Astrocyte (in vitro differentiated cells and primary cell): ENCODE measurements at regions not wholly inside any gene's neighbourhood (a gene's known extent, or its start where the extent isn't known, plus 50 kb on each side); places are given as distances from the start of the nearest gene placed in this dataset.

ENCODE experiments used
- DNase-seq: peaks from one replicate; pipeline ENCODE4 v3.0.0-alpha.2; 2010; ENCODE audit warnings: low read depth
- FAIRE-seq: peaks from 2 replicates; lab custom pipeline; 2011; peaks lifted over from hg19 to GRCh38; lab: Jason Lieb, UNC
- H2AFZ ChIP-seq: 2 replicates; pipeline ENCODE4 v1.6.0; 2012; ENCODE audit warnings: low read depth, low read length, inconsistent platforms
- H3K27ac ChIP-seq: 2 replicates; pipeline ENCODE4 v1.5.1; 2011; ENCODE audit warnings: low read depth, low read length, inconsistent platforms
- H3K27me3 ChIP-seq: 2 replicates; pipeline ENCODE4 v1.6.0; 2011; ENCODE audit warnings: low read length, inconsistent platforms; ENCODE audit not compliant: insufficient read depth
- H3K36me3 ChIP-seq: 2 replicates; pipeline ENCODE4 v1.5.1; 2011; ENCODE audit warnings: low read length, inconsistent platforms; ENCODE audit not compliant: insufficient read depth
- H3K4me1 ChIP-seq: 2 replicates; pipeline ENCODE4 v1.5.1; 2011; ENCODE audit warnings: low read length, inconsistent platforms; ENCODE audit not compliant: insufficient read depth
- H3K4me2 ChIP-seq: 2 replicates; pipeline ENCODE4 v1.6.0; 2012; ENCODE audit warnings: low read length, inconsistent platforms
- H3K4me3 ChIP-seq: 2 replicates; pipeline ENCODE4 v1.5.1; 2011; ENCODE audit warnings: low read depth, mild to moderate bottlenecking, low read length, inconsistent platforms; ENCODE audit not compliant: insufficient read depth
- H3K79me2 ChIP-seq: 2 replicates; pipeline ENCODE4 v1.6.0; 2012; ENCODE audit warnings: mild to moderate bottlenecking, low read length, inconsistent platforms; ENCODE audit not compliant: insufficient read depth
- H3K9ac ChIP-seq: 2 replicates; pipeline ENCODE4 v1.6.0; 2012; ENCODE audit warnings: mild to moderate bottlenecking, low read length, inconsistent platforms
- H3K9me3 ChIP-seq: 2 replicates; pipeline ENCODE4 v1.5.1; 2012; ENCODE audit warnings: low read depth, mild to moderate bottlenecking, low read length, inconsistent platforms; ENCODE audit not compliant: insufficient read depth
- H4K20me1 ChIP-seq: 2 replicates; pipeline ENCODE4 v1.6.0; 2012; ENCODE audit warnings: low read length, inconsistent platforms; ENCODE audit not compliant: insufficient read depth
- H3K27ac Mint-ChIP-seq: one replicate; pipeline ENCODE4 v1.8.0; 2021; ENCODE audit warnings: mild to moderate bottlenecking, mixed read lengths; ENCODE audit not compliant: unreplicated experiment
- H3K27me3 Mint-ChIP-seq: one replicate; pipeline ENCODE4 v1.8.0; 2021; ENCODE audit warnings: low read depth, mixed read lengths; ENCODE audit not compliant: unreplicated experiment
- H3K36me3 Mint-ChIP-seq: one replicate; pipeline ENCODE4 v1.8.0; 2021; ENCODE audit warnings: low read depth, mixed read lengths; ENCODE audit not compliant: unreplicated experiment
- H3K4me1 Mint-ChIP-seq: one replicate; pipeline ENCODE4 v1.8.0; 2021; ENCODE audit warnings: low read depth, mixed read lengths; ENCODE audit not compliant: unreplicated experiment
- H3K4me3 Mint-ChIP-seq: one replicate; pipeline ENCODE4 v1.8.0; 2021; ENCODE audit warnings: mild to moderate bottlenecking, moderate library complexity, mixed read lengths; ENCODE audit not compliant: unreplicated experiment
- H3K9me3 Mint-ChIP-seq: one replicate; pipeline ENCODE4 v1.8.0; 2021; ENCODE audit warnings: mild to moderate bottlenecking, mixed read lengths; ENCODE audit not compliant: unreplicated experiment
- EZH2 ChIP-seq: IDR thresholded peaks from 2 replicates; pipeline ENCODE4 v1.6.1; 2012; ENCODE audit warnings: mild to moderate bottlenecking, low read length, inconsistent platforms; ENCODE audit not compliant: insufficient read depth
- TF ChIP-seq, protein P1 (sequence below): IDR thresholded peaks from 2 replicates; pipeline ENCODE4 v1.5.1; 2011; ENCODE audit warnings: low read depth, mild to moderate bottlenecking, inconsistent platforms, low read length, moderate library complexity; ENCODE audit not compliant: insufficient read depth

DNA sequence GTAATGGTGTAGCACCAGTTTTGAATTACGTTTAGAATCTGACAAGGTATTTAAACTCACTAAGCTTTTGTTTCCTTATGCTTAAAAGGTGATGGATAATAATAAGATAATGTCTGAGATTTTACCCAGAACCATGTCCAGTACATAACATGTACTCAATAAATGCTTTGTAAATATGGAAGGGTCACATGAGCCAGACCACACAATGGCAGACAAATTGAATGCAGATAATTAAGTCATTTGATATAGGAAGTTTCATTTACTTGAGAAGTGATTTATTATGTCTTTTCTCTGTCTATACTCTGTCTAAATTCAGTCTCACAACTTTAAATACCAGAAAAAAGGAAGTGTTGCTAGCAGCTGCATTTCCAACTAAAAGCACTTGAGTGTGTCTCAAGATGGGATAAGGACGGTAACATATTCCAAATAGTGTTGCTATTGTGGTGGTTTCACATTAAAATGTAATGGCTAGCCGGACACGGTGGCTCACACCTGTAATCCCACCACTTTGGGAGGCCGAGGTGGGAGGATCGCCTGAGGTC is 52.5 kb upstream of the DHX40 start:
- H3K27ac Mint-ChIP-seq, result no peak overlapping the region

DNA sequence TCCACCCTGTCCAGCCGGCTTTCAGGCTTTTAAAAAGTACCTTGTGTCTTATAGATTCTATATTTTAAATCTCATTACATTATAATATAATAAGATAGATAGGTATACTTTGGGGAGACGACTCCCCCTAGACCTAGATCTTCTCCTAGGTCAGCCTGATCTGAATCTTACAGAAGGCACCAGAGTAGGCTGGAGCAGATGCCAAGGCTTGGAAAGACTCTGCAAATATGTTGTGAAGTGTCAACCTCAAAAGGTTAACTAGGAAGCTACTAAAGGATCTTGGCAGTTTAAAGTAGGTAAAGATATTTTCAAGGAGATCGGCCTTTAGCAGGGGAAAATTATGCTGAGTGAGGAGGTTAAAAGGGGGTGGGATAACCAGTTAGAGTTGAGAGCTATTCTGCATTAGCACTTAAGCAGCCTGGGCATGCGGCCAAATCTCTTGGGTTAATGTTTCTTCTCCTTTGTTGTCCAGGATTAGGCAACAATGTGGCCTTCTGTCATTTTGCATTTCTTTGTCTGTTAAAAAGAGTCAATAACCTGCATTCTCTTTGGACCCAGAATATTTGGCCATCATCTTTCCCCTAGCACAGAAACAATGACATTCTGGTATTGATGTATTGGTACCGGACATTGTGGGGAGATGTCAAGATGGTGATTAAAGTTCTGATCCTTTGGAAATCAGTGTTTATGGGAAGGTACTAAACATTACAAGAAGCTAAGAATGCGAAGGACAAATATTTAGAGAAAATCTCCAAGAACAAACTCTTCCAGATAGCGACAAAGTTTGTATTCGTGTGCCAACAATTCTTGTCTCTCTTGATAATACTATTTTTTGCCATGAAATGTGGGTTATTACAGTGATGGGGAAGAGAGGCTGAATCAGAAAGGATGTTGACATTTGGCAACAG is 51.2 kb upstream of the DHX40 start:
- DNase-seq (peak; percentile 73), FAIRE-seq (peak; percentile 29)
- no peaks in the 10 kb centered on the region for H4K20me1 ChIP-seq
- no peak overlapping the region for H3K4me2 ChIP-seq
- no peak overlapping the region for H3K9ac ChIP-seq
- H3K4me1 ChIP-seq, result peaks cover 3% of the 10 kb centered on the region
- no peaks in the 10 kb centered on the region for H3K79me2 ChIP-seq
- no peaks in the 10 kb centered on the region for H3K9me3 Mint-ChIP-seq
- no peaks in the 10 kb centered on the region for H3K9me3 ChIP-seq
- H3K27me3 Mint-ChIP-seq, result no peaks in the 10 kb centered on the region
- H3K4me3 Mint-ChIP-seq, result no peak overlapping the region
- no peak overlapping the region for H2AFZ ChIP-seq
- TF ChIP-seq EZH2, result no peak
- TF ChIP-seq, protein P1, sequence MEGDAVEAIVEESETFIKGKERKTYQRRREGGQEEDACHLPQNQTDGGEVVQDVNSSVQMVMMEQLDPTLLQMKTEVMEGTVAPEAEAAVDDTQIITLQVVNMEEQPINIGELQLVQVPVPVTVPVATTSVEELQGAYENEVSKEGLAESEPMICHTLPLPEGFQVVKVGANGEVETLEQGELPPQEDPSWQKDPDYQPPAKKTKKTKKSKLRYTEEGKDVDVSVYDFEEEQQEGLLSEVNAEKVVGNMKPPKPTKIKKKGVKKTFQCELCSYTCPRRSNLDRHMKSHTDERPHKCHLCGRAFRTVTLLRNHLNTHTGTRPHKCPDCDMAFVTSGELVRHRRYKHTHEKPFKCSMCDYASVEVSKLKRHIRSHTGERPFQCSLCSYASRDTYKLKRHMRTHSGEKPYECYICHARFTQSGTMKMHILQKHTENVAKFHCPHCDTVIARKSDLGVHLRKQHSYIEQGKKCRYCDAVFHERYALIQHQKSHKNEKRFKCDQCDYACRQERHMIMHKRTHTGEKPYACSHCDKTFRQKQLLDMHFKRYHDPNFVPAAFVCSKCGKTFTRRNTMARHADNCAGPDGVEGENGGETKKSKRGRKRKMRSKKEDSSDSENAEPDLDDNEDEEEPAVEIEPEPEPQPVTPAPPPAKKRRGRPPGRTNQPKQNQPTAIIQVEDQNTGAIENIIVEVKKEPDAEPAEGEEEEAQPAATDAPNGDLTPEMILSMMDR, result no peak
- peaks cover 2% of the 10 kb centered on the region for H3K4me1 Mint-ChIP-seq
- H3K27ac Mint-ChIP-seq, result no peak overlapping the region
- H3K36me3 ChIP-seq, result no peaks in the 10 kb centered on the region
- no peaks in the 10 kb centered on the region for H3K36me3 Mint-ChIP-seq
- no peaks in the 10 kb centered on the region for H3K27me3 ChIP-seq
- H3K27ac ChIP-seq, result no peak overlapping the region
- no peak overlapping the region for H3K4me3 ChIP-seq

More for the DNA sequence above, 52.5 kb upstream of the DHX40 start:
- Mint-ChIP-seq H3K4me1 (peaks cover 2% of the 10 kb centered on the region), H3K9me3 (no peaks in the 10 kb centered on the region), H3K4me3 (no peak overlapping the region), H3K27me3 (no peaks in the 10 kb centered on the region), H3K36me3 (no peaks in the 10 kb centered on the region)
- H3K4me1 ChIP-seq, result peaks cover 3% of the 10 kb centered on the region
- H3K36me3 ChIP-seq, result no peaks in the 10 kb centered on the region
- no peaks in the 10 kb centered on the region for H3K79me2 ChIP-seq
- no peaks in the 10 kb centered on the region for H3K9me3 ChIP-seq
- DNase-seq (no peak), FAIRE-seq (no peak)
- H3K9ac ChIP-seq, result no peak overlapping the region
- H3K27me3 ChIP-seq, result no peaks in the 10 kb centered on the region
- no peak overlapping the region for H3K27ac ChIP-seq
- TF ChIP-seq, protein P1, result no peak
- no peak for TF ChIP-seq EZH2
- no peak overlapping the region for H3K4me3 ChIP-seq
- H3K4me2 ChIP-seq, result no peak overlapping the region
- no peaks in the 10 kb centered on the region for H4K20me1 ChIP-seq
- H2AFZ ChIP-seq, result no peak overlapping the region
